ENCODE measurements at regions not wholly inside any gene's neighbourhood (a gene's known extent, or its start where the extent isn't known, plus 50 kb on each side); places are given as distances from the start of the nearest gene placed in this dataset.
"Not testable (repeated sequence)": the region's sequence is repeated elsewhere in the genome, so short reads cannot be mapped to it uniquely, and the experiment has no call there.

- intact Hi-C loops (cut with micrococcal nuclease), result no loop called here
These were observed 126.7 kb upstream of the SHB start for GRCh38 chr9:38195737-38196161.

GRCh38 chr9:38194870-38195269 is 125.8 kb upstream of the SHB start:
- intact Hi-C loops (cut with micrococcal nuclease), result no loop called here

GRCh38 chr9:38192731-38193265 is 123.8 kb upstream of the SHB start:
- intact Hi-C loops (cut with micrococcal nuclease), result no loop called here

- intact Hi-C loops (cut with micrococcal nuclease), result no loop called here
These were observed 117.5 kb upstream of the SHB start for GRCh38 chr9:38186404-38187115.

- intact Hi-C loops (cut with micrococcal nuclease), result no loop called here
These were observed 116.8 kb upstream of the SHB start for GRCh38 chr9:38185647-38186403.

GRCh38 chr9:38183994-38184568 is 115.1 kb upstream of the SHB start:
- intact Hi-C loops (cut with micrococcal nuclease), result no loop called here

- intact Hi-C loops (cut with micrococcal nuclease), result no loop called here
These were observed 113.3 kb upstream of the SHB start for GRCh38 chr9:38182321-38182720.

- intact Hi-C loops (cut with micrococcal nuclease), result no loop called here
These were observed 112.8 kb upstream of the SHB start for GRCh38 chr9:38181866-38182265.

GRCh38 chr9:38181232-38181631 is 112.2 kb upstream of the SHB start:
- intact Hi-C loops (cut with micrococcal nuclease), result no loop called here

GRCh38 chr9:38180656-38181055 is 111.6 kb upstream of the SHB start:
- intact Hi-C loops (cut with micrococcal nuclease), result no loop called here

- intact Hi-C loops (cut with micrococcal nuclease), result no loop called here
These were observed 110.9 kb upstream of the SHB start for GRCh38 chr9:38179965-38180364.

- intact Hi-C loops (cut with micrococcal nuclease), result no loop called here
These were observed 109.2 kb upstream of the SHB start for GRCh38 chr9:38178237-38178636.

- intact Hi-C loops (cut with micrococcal nuclease), result no loop called here
These were observed 108.7 kb upstream of the SHB start for GRCh38 chr9:38177680-38178079.

- intact Hi-C loops (cut with micrococcal nuclease), result no loop called here
These were observed 107.2 kb upstream of the SHB start for GRCh38 chr9:38176251-38176650.

GRCh38 chr9:38175423-38175822 is 106.4 kb upstream of the SHB start:
- intact Hi-C loops (cut with micrococcal nuclease), result no loop called here

GRCh38 chr9:38172586-38172985 is 103.6 kb upstream of the SHB start:
- intact Hi-C loops (cut with micrococcal nuclease), result no loop called here

- intact Hi-C loops (cut with micrococcal nuclease), result no loop called here
These were observed 102.9 kb upstream of the SHB start for GRCh38 chr9:38171926-38172325.

GRCh38 chr9:38171538-38171884 is 102.5 kb upstream of the SHB start:
- intact Hi-C loops (cut with micrococcal nuclease), result no loop called here

GRCh38 chr9:38170763-38171537 is 101.9 kb upstream of the SHB start:
- intact Hi-C loops (cut with micrococcal nuclease), result not testable (repeated sequence)

GRCh38 chr9:38170155-38170554 is 101.1 kb upstream of the SHB start:
- intact Hi-C loops (cut with micrococcal nuclease), result not testable (repeated sequence)

GRCh38 chr9:38166501-38166900 is 97.5 kb upstream of the SHB start:
- intact Hi-C loops (cut with micrococcal nuclease), result loop anchor here (10.0 kb wide), 1 partner anchor 72 kb away; no protein-coding TSS in a partner anchor
